GM18951 (cell line): ENCODE measurements at regions not wholly inside any gene's neighbourhood (a gene's known extent, or its start where the extent isn't known, plus 50 kb on each side); places are given as distances from the start of the nearest gene placed in this dataset.

ENCODE experiments used
- POLR2A ChIP-seq: IDR thresholded peaks from 4 replicates; pipeline ENCODE4 v1.6.1; 2011; ENCODE audit warnings: mild to moderate bottlenecking; ENCODE audit not compliant: insufficient read length, insufficient read depth; ENCODE audit errors: extremely low read depth
- in situ Hi-C: fragments of 300-500 bp; cut with MboI; formaldehyde crosslinking; loops from one replicate; pipeline ENCODE4 v1.12.0; 2022; ENCODE audit warnings: low sequenced_read_pairs, mixed read lengths, inconsistent platforms; ENCODE audit not compliant: unreplicated experiment

DNA sequence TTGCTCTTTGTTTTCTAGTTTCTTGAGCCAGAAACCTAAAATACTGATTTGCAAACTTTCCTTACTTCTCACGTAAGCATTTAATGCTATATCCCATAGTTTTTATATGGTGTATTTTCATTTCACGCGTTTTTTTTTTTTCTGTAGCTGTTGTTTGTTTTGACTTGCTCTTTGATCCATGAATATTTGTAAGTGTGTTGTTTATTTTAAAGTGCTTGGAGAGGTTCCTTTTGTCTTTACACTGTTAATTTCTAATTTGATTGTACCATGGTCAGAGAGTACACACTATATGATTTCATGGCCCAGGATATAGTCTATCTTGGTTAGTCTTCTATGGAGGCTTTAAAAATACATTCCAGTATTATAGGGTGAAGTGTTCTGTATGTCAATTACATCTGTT lies 84.8 kb upstream of the RNF217 start:
- TF ChIP-seq POLR2A, result no peak
- in situ Hi-C loops, result loop anchor here (10.0 kb wide), 1 partner anchor 237 kb away; no protein-coding TSS in a partner anchor

DNA sequence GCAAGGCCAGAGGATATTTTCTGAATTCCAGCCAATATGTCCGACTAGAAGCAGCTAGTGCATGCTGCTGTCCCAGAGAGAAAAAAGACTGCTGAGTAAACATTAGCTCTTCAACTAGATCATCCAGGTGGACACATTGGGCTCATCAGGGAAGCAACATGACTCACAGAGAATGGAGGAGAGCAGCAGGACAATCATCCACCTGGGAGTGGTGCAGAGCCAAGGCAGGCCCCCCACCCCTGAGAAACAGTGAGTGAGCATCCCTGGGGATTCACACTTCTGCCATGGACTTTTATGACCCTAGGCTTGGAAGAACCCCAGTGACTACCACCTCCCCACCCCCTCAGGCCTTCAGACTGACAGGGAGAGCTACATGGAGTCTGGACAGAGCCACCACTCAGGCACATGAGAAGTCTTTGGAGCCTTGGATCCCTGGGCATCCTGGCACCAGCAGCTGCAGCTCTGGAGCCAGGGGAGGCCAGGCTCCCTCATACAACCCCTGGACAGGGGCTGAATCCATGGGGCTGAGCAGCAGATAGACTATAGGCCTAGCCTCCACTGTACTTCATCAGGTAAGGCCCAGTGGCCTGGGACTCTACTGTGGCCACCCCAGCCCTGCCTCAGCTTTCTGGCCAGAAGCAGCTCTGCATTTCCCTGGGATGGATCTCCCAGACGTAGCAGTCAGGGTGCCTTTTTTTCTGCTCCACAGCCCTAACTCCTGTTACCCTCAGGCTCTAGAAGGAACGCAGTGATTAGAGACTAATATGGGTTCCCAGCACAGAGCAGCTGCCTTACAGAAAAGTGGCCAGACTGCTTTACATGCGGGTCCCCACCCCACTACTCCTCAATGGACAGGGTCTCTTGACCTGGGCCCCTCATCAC lies 82.9 kb upstream of the RNF217 start:
- TF ChIP-seq POLR2A, result no peak
- in situ Hi-C loops, result loop anchor here (10.0 kb wide), 1 partner anchor 235 kb away; no protein-coding TSS in a partner anchor

DNA sequence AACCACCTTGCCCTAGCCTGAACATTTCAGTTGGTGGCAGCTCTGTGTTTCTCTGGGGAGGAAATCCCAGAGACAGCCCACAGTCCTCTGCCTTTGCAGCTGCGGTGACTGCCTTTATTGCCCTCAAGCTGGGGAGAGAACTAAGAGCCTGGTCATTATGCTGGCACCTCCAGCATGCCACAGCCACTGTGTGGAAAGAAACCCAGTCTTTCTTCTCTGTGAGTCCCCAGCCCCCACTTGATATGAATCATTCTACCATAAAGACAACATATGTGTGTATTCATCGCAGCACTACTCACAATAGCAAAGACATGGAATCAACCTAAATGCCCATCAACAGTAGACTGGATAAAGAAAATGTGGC lies 82.3 kb upstream of the RNF217 start:
- in situ Hi-C loops, result loop anchor here (10.0 kb wide), 1 partner anchor 235 kb away; no protein-coding TSS in a partner anchor
- TF ChIP-seq POLR2A, result no peak

DNA sequence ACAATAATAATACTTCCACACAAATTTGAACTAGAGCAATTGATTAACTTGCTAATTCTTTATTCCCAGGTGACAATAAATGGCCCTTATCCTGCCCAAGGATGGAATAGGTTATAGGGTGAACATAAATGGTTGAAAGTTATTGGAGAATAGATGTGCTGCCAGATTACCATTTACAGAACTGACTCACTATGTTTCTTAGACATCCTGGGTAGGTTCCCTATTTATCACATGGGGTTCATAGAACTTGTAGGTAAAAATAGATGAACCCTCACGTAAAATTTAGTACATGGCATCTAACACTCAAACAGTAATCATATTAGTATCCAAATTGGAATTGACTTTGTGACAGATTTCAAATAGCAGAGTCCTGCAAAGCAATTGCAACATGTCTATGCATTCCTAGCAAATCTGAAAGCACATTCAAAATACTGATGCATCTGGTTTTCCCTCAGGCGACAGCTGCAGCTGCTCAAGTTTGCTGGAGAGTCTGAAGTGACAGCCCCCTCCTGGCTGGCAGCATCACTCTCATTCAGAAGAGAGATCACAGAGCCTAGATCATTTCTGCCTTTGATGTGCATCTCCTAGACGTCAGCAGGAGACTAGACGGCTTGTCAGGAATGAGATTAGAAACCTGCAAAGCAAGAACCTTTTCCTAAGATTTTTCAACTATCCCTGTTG lies 80.2 kb upstream of the RNF217 start:
- in situ Hi-C loops, result no loop called here
- TF ChIP-seq POLR2A, result no peak

DNA sequence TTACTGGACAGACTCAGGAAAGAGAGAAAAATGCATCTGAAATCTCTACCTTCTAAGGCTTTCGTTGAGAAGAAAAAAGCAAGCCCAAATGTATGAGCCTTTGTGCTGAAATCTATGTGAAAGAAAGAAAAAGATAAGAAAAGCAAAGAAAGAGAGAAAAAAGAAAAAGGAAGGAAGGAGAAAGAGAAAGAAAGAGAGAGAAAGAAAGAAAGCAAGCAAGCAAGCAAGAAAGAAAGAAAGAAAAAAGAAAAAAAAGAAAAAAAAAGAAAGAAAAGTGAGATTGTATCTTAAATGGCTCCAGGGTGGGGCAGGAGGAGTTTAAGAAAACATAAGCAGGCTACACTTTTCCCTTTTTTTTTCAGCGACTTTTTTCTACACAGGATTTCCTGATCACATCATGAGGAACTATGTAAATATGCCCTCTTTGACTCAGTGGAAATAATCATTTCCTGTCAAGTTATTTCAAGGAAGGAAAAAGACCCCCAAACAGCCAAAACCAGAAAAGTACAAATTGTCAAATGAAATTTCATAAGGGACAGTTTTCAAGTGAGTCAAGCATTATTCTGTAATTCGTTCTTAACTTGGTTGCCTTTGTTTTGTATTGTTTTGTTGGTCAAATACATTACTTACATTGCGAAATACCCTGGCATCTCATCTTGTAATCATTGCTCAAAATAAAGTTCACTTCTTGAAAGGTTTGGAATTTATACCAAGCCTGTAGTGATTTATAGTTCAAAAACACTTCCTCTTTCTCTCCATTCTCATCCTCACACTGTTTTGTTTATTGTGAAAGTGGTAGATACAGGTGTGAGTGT lies 79.5 kb upstream of the RNF217 start:
- in situ Hi-C loops, result no loop called here
- TF ChIP-seq POLR2A, result no peak

- no peak for TF ChIP-seq POLR2A
- in situ Hi-C loops, result no loop called here
Observed at GRCh38 chr6:124885171-124885570, 77.1 kb upstream of the RNF217 start.

DNA sequence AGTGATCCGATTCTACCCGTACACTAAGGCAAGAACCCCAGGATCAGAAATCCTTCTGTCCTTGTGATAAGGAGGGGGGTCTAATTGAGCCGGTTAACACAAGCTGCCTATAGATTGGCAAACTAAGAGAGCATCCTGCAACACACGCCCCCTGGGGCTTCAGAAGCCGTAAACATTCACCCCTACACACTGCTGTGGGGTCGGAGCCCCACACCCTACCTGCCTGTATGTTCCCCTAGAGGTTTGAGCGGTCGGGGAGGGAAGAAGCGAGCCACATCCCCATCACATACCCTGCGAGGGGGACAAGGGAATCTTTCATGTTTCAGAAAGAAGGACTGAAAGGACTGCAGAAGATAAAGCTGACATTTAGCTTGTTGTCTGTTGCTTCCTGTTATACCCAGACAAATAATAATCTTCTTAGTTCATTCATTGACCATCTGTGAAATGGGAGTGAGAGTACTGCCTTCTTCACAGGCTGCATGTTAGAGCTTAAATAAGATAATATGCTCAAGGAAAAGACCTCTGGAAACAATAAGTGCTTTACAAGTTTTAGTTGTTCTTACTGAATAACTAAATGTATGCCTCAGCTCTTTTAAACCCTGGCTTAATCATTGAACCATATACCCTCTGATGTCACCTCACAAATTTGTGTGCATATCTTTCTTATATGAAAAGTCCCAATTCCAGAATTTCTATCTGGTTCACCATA lies 74.2 kb upstream of the RNF217 start:
- TF ChIP-seq POLR2A, result no peak
- in situ Hi-C loops, result no loop called here

- in situ Hi-C loops, result no loop called here
- TF ChIP-seq POLR2A, result no peak
Observed at GRCh38 chr6:124888581-124889371, 73.5 kb upstream of the RNF217 start.

- in situ Hi-C loops, result no loop called here
- TF ChIP-seq POLR2A, result no peak
Observed at GRCh38 chr6:124901084-124901483, 61.2 kb upstream of the RNF217 start.

DNA sequence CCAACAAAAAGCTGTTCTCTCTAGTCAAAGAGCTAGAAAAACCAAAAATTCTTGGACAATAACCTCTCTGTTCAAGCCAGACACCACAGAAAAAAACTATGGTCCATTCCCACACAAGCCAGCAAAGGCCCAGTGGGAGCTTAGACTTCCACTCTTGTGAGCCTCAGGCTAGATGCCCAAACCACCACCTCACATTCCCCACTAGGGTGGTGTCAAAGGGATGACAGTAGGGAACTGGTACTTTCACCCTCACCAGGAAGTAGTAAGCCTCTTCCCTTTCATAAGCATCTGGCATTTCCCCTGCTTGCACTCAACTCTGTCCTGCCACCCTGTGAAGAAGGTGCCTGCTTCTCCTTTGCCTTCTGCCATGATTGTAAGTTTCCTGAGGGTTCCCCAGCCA lies 58.4 kb upstream of the RNF217 start:
- in situ Hi-C loops, result no loop called here
- TF ChIP-seq POLR2A, result no peak

GRCh38 chr6:124907596-124907995 lies 54.6 kb upstream of the RNF217 start:
- no peak for TF ChIP-seq POLR2A
- in situ Hi-C loops, result no loop called here
